DOHH2 (cell line): ENCODE measurements at regions not wholly inside any gene's neighbourhood (a gene's known extent, or its start where the extent isn't known, plus 50 kb on each side); places are given as distances from the start of the nearest gene placed in this dataset.

ENCODE experiments used
- H3F3A ChIP-seq: fragments of 200-600 bp; sonication (generic), shearing (Covaris generic); 2 replicates; pipeline ENCODE4 v1.6.0; 2016; ENCODE audit warnings: antibody characterized with exemption, mild to moderate bottlenecking; ENCODE audit not compliant: control insufficient read depth, insufficient read depth
- H3K27ac ChIP-seq: fragments of 200-600 bp; sonication (generic); 2 replicates; pipeline ENCODE4 v1.5.1; 2014; ENCODE audit warnings: low read depth, mild to moderate bottlenecking, low read length, moderate library complexity
- H3K27me3 ChIP-seq: fragments of 200-600 bp; sonication (generic); 2 replicates; pipeline ENCODE4 v1.6.1; 2014; ENCODE audit warnings: mild to moderate bottlenecking, low read length, mixed read lengths; ENCODE audit not compliant: control insufficient read depth
- H3K36me3 ChIP-seq: fragments of 200-600 bp; sonication (generic); 2 replicates; pipeline ENCODE4 v1.6.1; 2014; ENCODE audit warnings: mild to moderate bottlenecking, low read length, moderate library complexity, mixed read lengths; ENCODE audit not compliant: control insufficient read depth
- H3K4me1 ChIP-seq: fragments of 200-600 bp; sonication (generic); 2 replicates; pipeline ENCODE4 v1.6.1; 2014; ENCODE audit warnings: mild to moderate bottlenecking, low read length, mixed read lengths; ENCODE audit not compliant: control insufficient read depth
- H3K4me2 ChIP-seq: fragments of 200-600 bp; sonication (generic); 2 replicates; pipeline ENCODE4 v1.6.0; 2014; ENCODE audit warnings: mild to moderate bottlenecking, low read length, moderate library complexity
- H3K4me3 ChIP-seq: fragments of 200-600 bp; sonication (generic); 2 replicates; pipeline ENCODE4 v1.5.1; 2014; ENCODE audit warnings: mild to moderate bottlenecking, low read length, mixed read lengths
- H3K79me2 ChIP-seq: fragments of 200-600 bp; sonication (generic); 2 replicates; pipeline ENCODE4 v1.6.1; 2014; ENCODE audit warnings: mild to moderate bottlenecking, low read length, mixed read lengths; ENCODE audit not compliant: control insufficient read depth
- H3K9me2 ChIP-seq: fragments of 200-600 bp; sonication (generic); replicated peaks from 2 replicates; pipeline ENCODE4 v1.6.1; 2014; ENCODE audit warnings: mild to moderate bottlenecking, low read length, mixed read lengths; ENCODE audit not compliant: control insufficient read depth
- H3K9me3 ChIP-seq: fragments of 200-600 bp; sonication (generic); 2 replicates; pipeline ENCODE4 v1.6.1; 2014; ENCODE audit warnings: antibody characterized with exemption, low read length, mixed read lengths; ENCODE audit not compliant: control insufficient read depth, insufficient read depth
- H4K20me1 ChIP-seq: fragments of 200-600 bp; sonication (generic); 2 replicates; pipeline ENCODE4 v1.6.0; 2014; ENCODE audit warnings: low read depth, mild to moderate bottlenecking, antibody characterized with exemption, low read length, moderate library complexity; ENCODE audit not compliant: control insufficient read depth, insufficient read depth
- EZH2phosphoT487 ChIP-seq: fragments of 200-600 bp; sonication (generic); IDR thresholded peaks from 2 replicates; pipeline ENCODE4 v1.6.1; 2017; ENCODE audit warnings: borderline replicate concordance, mild to moderate bottlenecking, antibody characterized with exemption, low read length, moderate library complexity, mixed read lengths
- TF ChIP-seq, protein P1 (sequence below): fragments of 200-600 bp; sonication (generic); IDR thresholded peaks from one replicate; pipeline ENCODE4 v1.5.1; 2014; ENCODE audit warnings: antibody characterized with exemption, mild to moderate bottlenecking, low read depth, low read length; ENCODE audit not compliant: poor library complexity, severe bottlenecking

DNA sequence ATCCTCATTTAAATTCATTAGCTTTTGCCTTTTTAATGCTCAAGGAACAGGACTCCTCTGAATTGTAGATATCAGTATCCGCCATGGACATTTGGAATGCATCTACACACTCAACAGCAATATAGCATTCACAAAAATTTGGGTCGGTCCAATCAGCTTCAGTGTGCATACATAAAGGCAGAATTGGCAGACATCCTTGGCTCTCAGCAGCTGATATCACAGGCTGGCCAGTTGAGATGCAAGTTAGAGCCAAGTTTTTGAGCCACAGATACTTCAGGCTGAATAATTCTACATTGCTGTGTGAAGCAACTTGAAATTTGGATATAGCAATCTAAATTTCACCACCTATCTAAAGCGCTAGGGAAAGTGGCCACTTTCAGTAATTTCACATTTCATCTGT lies 821.1 kb downstream of the PCDH19 start:
- Histone ChIP-seq H3F3A (no peaks in the 10 kb centered on the region), H3K79me2 (no peaks in the 10 kb centered on the region), H3K4me2 (no peak overlapping the region), H3K9me3 (no peaks in the 10 kb centered on the region), H3K4me1 (no peaks in the 10 kb centered on the region), H3K9me2 (no peaks in the 10 kb centered on the region), H3K27ac (no peak overlapping the region), H3K4me3 (no peak overlapping the region), H3K27me3 (no peaks in the 10 kb centered on the region), H3K36me3 (no peaks in the 10 kb centered on the region), H4K20me1 (no peaks in the 10 kb centered on the region)
- TF ChIP-seq, protein P1, sequence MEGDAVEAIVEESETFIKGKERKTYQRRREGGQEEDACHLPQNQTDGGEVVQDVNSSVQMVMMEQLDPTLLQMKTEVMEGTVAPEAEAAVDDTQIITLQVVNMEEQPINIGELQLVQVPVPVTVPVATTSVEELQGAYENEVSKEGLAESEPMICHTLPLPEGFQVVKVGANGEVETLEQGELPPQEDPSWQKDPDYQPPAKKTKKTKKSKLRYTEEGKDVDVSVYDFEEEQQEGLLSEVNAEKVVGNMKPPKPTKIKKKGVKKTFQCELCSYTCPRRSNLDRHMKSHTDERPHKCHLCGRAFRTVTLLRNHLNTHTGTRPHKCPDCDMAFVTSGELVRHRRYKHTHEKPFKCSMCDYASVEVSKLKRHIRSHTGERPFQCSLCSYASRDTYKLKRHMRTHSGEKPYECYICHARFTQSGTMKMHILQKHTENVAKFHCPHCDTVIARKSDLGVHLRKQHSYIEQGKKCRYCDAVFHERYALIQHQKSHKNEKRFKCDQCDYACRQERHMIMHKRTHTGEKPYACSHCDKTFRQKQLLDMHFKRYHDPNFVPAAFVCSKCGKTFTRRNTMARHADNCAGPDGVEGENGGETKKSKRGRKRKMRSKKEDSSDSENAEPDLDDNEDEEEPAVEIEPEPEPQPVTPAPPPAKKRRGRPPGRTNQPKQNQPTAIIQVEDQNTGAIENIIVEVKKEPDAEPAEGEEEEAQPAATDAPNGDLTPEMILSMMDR: no peak
- TF ChIP-seq EZH2phosphoT487: no peak

DNA sequence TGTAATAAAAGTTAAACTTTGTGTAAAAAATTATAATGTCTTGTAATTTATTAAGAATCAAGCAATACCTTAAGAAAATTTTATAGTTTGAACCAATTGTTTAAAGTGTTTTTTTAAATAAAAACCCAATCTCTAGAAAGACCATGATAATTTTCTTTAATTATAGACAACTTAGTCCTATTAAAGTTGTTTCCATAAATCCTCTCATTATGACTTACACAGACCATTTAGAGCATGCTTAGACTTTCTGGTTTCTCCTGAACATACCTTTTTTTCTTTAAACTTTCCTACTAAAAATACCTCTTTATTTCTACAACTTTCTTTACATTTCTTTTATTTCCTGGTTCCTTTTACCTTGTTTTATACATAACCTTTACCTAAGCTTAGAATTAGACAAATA lies 837.4 kb downstream of the PCDH19 start:
- Histone ChIP-seq H4K20me1 (no peaks in the 10 kb centered on the region), H3K36me3 (no peaks in the 10 kb centered on the region), H3K9me2 (no peaks in the 10 kb centered on the region), H3K9me3 (no peaks in the 10 kb centered on the region), H3K4me2 (no peak overlapping the region), H3K27ac (no peak overlapping the region), H3K79me2 (no peaks in the 10 kb centered on the region), H3K4me3 (no peak overlapping the region), H3K4me1 (no peaks in the 10 kb centered on the region), H3K27me3 (no peaks in the 10 kb centered on the region), H3F3A (no peaks in the 10 kb centered on the region)
- TF ChIP-seq, protein P1: no peak
- no peak for TF ChIP-seq EZH2phosphoT487

DNA sequence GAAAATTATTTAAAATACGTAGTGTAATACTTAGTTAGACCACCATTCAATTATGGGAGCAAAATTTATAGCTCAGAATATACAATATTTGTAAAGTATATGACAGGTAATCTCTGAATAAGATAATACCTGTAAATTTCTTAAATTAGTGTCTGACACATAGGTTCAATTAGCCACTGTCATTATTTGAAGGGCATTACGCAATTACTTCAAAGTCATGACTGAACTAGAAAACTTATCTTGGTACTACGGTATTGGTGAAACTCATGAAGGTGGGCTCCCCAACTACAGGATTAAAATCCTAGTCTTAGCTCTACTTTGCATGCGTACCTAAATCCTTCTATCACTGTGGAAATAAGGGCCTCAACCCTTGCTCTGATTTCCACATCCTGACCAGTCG lies 860.7 kb downstream of the PCDH19 start:
- Histone ChIP-seq H4K20me1 (no peaks in the 10 kb centered on the region), H3F3A (no peaks in the 10 kb centered on the region)
- no peak for TF ChIP-seq EZH2phosphoT487
- TF ChIP-seq, protein P1: no peak

DNA sequence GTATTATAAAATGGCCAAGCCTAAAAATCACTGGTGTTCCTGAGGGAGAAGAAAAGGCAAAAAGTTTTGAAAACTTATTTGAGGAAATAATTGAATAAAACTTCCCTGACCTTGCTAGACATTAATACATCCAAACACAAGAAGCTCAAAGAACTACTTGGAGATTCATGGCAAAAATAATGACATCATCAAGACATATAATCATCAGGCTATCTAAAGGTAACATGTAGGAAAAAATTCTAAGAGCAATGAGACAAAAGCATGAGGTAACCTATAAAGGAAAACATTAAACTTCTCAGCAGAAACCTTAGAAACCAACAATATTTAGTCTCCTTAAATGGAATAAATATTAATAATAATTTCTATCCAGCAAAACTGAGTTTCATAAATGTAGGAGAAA lies 887.6 kb downstream of the PCDH19 start:
- Histone ChIP-seq H3K9me3 (no peaks in the 10 kb centered on the region), H3K4me1 (no peaks in the 10 kb centered on the region), H3K27me3 (no peaks in the 10 kb centered on the region), H3K27ac (no peak overlapping the region), H3K4me2 (no peak overlapping the region), H3K4me3 (no peak overlapping the region), H3F3A (no peaks in the 10 kb centered on the region), H3K36me3 (no peaks in the 10 kb centered on the region), H3K79me2 (no peaks in the 10 kb centered on the region), H3K9me2 (no peaks in the 10 kb centered on the region), H4K20me1 (no peaks in the 10 kb centered on the region)
- TF ChIP-seq, protein P1: no peak
- no peak for TF ChIP-seq EZH2phosphoT487

More for the DNA sequence above, 860.7 kb downstream of the PCDH19 start:
- no peaks in the 10 kb centered on the region for H3K9me2 ChIP-seq
- H3K9me3 ChIP-seq: no peaks in the 10 kb centered on the region
- no peaks in the 10 kb centered on the region for H3K79me2 ChIP-seq
- no peak overlapping the region for H3K4me2 ChIP-seq
- H3K4me1 ChIP-seq: no peaks in the 10 kb centered on the region
- no peak overlapping the region for H3K4me3 ChIP-seq
- H3K27me3 ChIP-seq: no peaks in the 10 kb centered on the region
- H3K36me3 ChIP-seq: no peaks in the 10 kb centered on the region
- no peak overlapping the region for H3K27ac ChIP-seq
